AG08396 (cell line): ENCODE measurements at regions not wholly inside any gene's neighbourhood (a gene's known extent, or its start where the extent isn't known, plus 50 kb on each side); places are given as distances from the start of the nearest gene placed in this dataset.
"Not testable (repeated sequence)": the region's sequence is repeated elsewhere in the genome, so short reads cannot be mapped to it uniquely, and the experiment has no call there.

ENCODE experiments used
- DNase-seq: peaks from one replicate; pipeline ENCODE4 v3.0.0; 2012; ENCODE audit warnings: low spot score, mixed read lengths

DNA sequence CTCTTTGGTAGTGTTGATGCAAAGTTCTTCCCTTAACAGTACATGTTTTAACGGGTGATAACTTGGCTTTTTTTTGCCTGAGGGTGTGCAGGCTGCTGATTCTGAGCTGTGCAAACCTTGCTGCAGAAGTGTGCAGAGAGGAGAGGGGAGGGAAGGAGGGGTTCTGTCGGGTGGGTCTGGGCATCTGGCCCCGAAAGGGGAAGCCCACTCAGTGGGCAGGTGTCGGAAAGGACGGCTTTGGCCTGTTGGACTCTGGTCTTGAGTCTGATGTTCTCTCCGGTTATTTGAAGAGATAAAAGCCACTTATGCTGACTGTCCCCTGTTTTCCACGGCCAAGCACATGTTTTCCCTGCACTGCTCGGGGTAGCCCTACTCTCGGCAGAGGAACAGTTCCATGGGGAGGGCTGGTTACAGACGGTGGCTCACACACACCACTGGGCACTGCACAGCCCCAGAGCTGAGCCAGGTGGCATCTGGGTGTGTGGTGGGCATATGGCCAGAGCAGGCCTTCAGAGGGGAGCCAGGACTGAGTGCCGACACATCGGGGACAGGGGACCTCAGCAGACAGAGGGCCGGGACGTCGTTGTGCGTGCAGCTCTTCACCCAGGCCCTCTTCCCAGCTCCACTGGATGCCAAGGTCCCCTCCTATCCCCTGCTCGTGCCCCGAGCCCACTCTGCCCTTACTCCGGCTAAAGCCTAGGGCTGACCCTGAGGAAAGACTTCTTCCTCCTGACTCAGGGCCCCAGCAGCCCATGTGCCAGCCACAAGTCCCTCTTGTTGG lies 93.2 kb downstream of the TEX29 start:
- DNase-seq = no peak

DNA sequence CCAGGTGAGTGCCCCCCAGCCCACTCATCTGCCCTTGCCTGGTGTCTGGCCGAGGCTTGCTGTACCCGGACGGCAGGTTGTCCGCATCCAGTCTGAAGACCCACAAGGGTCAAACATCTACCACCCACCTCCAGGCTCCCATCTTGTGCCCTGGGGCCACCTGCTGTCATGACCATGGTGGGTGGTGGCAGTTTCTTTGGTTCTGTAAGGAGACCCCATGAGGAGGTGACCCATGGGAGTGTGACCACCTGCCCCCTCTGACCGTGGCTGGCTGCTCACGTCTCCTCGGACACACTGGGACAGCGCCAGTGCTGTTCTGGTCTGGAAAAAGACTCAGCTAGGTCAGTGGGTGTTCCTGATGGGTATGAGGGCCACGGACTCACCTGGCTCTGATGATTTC lies 93.9 kb downstream of the TEX29 start:
- DNase-seq = no peak

DNA sequence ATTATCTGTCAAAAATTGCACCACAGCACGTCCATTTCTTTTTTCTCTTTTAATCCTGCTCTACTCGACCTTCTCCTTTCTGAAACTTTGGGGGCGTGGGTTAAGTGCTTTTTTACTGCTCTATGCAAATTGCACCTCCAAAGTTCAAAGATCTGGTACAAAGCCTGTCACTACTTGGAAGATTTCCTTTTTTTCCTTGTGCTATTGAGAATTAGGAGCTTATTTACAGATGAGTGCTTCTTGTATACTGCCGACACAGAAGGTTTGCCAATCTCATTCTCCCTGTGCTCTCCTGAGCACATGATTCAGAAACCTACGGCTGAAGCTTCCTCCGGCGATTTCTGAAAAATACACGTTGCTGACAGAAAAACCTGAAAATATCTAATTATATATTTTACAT lies 94.8 kb downstream of the TEX29 start:
- DNase-seq = no peak

DNA sequence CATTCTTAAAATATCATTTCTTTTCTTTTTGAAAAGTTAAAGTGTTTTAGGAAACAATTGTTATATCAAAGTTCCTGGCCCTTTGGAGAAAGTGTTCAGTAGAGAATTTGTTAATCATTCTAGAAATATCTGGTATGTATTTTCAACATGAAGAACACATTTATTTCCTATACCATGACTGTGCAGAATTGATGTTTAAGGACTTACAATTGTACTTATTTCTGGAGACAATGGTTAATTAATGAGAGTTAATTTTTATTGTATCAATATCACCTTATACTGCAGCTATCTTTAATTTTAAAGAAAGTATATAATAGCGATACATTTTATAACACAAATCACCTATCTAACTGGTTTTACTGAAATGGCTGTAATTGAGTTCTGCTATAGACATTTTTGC lies 95.3 kb downstream of the TEX29 start:
- DNase-seq = no peak

DNA sequence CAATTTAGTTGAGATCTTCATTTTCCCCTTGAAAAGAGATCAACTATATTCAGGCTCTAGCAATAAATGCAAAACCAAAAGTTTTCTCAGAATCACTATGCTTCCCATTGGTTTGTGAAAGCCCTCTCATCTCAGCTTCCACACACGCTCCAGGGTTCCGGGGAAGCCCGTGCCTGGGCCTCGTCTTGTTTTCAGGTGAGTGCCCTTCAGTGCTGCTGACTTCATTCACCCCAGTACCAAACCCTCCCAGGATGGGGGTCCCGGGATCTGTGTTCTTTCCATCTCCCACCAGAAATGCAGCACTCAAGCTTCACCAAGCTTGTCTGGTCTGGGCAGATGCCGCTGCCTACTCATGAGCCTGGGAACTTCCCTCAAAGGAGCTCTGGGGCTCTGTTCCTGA lies 97.7 kb downstream of the TEX29 start:
- DNase-seq = no peak

DNA sequence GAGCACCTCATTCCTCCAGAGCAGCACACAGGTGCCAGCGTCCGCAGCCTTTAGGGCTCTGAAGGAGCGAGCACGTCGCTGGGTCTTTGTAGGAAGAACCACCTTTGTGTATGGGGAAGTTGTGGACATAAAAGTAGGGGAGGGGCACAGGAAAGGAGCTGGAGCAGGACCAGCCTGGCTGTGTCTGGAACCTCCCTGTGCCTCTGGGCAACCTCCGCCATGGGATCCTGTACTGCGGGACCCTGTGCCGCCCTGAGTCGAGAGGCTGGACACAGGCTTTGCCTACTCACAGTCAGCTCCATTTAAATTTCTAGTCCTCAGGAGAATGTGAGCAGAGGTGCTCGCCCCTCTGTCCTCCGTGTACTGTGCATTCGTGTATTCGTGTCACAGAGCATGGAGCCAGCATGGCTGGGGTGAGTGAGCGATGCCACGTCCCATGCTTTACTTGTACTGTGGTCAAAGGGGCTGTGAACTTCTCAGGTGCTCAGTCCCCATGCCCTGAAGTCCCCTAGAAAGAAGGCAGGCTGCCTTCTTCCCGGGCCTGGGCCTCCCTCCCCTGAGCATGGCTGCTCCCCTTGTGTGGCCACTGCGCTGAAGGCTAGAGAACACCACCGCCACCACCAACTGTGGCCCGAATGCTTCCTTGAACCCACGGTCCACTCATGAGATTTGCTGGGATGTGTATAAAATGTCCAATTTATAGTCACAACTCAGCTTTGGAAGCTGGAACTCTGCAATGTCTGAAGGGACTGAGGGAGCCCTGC lies 99.9 kb downstream of the TEX29 start:
- DNase-seq = no peak

DNA sequence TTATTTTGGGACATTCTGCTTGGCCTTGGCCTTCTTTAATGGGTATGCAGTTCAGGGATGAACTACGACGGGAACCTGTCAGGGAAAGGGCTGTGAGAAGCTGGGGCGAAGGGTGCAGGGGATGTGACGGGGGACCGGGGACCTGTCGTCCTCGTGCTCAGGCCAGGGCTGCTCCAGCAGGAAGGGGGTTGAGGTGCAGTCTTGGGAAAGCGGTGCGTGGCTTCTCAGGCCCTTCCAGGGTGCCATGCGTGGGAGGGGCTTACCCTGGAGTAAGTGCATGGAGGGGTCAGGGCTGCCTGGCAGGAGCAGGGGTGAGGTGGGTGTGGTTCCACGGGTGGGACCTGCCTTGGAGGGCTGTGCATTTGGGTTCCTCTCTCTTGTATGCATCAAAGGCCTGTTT lies 100.8 kb downstream of the TEX29 start:
- DNase-seq = no peak

DNA sequence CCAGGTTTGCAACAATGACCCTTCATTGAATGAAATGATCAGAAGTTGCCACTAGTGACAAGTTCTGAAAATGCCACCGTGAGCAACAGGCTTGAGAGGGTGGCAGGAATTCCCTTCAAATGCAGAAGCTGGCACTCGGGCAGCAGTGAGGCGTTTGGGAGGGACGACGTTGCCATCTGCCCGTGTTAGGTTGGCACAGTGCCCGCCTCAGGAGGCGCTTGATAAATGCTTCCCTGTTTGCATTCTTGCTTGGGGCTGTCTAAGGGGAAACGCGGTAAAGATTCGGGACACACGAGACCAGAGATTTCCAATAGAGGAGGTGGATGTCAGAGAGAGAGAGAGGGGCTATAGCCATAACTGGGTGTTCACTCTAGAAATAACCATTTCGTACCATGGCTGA lies 101.9 kb downstream of the TEX29 start:
- DNase-seq = no peak

DNA sequence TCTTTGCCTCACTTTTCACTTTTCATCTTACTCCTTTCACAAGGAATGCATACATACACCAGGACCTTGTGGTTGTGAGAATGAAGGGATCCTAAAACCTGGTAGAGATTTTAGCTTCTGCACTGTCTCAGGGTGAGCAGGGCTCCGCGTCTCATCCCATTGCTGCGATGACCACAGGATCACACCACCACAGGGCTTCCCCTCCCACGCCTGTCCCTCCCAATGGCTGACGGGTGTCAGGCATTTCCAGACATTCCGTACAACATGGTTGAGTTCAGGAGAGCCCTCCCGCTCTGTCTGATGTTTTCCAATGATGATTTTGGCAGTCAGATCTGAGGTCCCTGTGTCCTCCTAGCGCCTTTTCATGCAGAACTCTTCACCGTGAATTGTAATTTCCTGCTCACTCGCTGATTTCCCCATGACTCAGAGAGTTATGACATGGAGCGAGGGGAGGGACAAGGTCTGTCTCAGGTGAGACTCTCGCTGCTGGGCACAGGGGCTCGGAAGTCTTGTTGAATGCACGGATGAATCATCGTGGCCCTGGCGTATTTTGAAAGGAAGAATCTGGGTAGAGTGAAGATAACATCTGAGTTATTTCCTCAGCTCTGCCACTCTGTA lies 102.8 kb downstream of the TEX29 start:
- no peak for DNase-seq

DNA sequence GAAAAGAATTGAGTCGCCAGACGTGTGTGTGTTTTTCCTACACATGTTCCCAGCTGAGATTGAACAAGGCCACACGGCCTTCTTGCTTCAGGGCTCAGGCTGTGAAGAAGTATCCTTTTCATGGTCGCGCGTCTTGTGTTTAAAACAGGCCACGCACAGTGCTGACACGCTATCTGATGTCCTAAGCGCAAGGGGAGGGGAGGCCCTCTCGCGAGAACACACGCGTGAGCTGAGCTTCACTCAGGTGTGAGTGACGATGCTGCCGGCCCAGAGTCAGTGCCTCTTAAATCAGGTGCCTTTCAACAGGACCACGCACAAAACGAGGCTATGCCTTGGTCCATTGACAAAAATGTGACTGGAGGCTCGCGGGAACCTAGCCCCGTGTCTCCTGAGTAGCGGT lies 103.7 kb downstream of the TEX29 start:
- no peak for DNase-seq

DNA sequence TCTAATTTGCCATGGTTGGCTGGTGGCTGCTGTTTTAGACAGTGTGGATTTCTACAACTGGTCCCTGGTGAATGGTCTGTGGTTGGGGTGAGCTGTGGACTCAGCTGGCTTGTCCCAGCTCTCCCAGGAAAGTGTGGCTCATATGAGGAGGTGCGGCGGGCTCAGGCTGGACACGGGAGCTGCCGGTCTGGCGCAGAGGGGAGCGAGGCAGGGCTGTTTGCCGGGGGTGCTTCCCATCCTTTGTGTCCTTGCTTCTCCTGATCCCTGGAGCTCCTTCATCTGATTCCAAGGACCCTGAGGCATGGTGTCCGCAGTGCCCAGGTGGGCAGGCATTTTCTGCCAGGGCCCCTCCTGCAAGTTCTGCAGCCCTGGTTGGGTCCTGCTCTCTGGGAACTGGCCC lies 104.9 kb downstream of the TEX29 start:
- DNase-seq = no peak

DNA sequence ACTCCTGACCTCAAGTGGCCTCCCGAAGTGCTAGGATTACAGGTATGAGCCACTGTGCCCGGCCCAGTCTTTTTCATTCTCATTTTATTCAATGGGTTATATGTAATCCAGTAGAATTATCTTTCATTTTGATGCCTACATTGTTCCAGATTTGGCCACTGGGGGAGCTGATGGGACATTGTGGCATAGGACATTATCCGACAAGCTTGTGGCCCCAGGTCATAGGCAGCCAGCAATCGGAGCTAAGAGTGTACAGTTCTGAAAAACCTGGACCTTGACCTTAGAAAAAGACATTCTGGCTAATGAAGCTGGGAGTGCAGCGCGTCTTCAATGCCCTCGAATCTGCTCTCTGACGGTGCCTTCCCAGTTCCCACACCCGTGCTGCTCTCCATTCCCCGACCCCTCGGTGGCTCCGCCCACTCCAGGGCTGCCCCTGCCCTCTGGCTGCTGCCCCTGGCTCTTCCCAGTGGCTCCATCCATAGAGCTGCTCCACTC lies 108.7 kb downstream of the TEX29 start:
- peak; percentile 64 for DNase-seq

DNA sequence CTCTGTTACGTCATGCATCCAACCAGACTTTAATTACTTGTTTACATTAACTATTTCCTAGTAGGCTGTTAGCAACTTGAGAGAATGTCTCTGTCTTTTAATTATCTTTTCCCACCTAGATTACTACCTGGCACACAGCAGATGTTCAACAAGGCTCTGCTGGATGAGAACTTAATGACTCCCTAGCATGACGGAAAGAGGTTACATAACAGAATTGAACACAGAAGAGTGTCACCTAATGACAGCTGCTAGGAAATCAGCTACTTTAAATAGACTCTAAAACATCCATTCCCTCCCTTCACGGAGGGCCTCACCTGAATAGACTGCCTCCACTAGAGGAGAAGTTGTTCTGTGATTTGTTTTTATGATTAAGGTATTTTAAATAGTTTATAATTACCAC lies 110.8 kb downstream of the TEX29 start:
- DNase-seq = no peak

DNA sequence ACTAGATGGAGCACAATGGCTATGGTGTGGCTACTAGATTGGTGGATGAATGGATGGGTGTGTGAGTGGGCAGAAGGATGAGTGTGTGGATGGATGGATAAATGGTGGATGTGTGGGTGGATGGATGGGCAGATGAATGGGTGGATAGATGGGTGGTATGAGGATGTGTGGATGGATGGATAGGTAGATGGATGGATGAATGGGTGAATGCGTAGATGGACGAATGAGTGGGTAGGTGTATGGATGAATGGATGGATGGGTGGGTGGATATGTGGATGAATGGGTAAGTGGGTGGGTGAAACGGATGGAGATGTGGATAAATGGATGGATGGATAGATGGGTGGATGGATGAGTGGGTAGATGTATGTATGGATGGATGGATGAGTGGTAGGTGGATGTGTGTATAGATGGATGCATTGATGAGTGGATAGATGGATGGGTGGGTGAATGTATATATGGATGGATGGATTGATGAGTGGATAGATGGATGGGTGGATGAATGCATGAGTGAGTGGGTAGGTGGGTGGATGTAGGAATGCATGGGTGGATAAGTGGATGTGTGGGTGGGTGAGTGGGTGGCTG lies 114.2 kb downstream of the TEX29 start:
- no peak for DNase-seq

DNA sequence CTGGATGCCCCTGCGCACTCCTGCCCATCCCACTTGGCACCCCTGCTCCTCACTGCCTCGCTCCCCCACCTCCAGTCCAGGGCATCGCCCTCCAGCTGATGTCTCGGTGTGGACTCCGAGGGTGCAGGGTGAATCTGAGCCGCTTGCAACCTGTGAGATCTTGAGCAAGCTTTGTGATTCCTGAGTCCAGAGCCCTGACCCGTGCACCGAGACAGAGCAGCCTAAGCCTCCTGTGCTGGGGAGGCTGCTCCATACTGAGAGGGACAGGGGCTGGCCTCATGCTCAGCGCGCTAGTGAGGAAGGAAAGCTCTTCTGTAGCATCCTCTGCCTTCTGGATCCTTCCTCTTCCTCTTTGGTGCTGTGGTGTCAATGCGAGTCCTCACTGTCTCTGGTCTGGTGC lies 116.0 kb downstream of the TEX29 start:
- no peak for DNase-seq

DNA sequence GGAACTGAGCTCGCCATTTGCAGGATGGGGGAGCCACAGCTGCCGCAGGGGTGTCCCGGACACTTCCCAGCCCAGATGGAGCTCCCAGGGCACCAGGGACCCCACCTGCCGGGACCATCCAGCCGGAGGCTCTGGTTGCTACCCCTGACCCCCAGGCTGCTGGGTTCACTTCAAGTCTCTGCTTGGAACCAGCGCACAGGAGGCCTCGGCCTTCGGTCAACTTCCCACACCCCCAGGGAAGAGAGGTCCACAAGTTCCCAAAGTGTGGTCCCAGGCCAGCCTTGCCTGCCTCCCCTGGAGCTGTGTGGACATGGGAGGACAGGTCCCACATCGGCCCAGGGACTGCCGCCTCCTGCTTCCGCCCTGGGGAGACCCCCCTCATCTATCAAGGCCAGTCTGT lies 117.0 kb downstream of the TEX29 start:
- DNase-seq = no peak

DNA sequence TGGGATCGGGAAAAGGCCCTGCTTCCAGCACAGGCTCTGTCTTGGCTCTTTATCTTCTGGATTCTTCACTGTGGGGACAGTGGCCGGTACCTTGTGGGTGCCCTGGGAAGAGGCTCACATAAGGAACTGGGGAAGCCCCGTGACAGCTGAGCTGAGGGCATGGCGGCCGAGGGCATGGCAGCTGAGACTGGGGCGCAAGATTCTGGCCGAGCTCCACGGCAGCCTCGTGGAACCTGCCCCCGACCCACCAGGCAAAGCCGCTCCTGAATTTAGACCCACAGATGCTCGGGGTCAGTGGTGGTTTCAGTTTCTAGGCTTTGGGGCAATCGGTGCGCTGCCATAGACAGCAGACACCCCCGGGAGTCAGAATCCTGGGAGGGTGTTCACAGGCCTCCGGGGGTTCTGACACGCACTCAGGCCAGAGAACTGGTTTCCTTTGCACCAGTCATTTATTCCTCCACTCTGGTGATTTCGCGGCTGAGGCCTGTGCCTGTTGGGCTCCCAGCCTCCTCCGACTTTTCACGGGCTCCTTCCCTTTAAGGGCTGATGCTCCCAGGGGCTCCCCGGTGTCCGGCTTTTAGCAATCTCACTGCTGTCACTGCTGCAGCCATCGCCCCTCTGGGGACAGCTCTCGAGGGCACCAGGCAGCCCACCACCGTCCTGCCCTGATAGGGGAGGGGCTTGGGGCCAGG lies 117.6 kb downstream of the TEX29 start:
- DNase-seq = no peak

DNA sequence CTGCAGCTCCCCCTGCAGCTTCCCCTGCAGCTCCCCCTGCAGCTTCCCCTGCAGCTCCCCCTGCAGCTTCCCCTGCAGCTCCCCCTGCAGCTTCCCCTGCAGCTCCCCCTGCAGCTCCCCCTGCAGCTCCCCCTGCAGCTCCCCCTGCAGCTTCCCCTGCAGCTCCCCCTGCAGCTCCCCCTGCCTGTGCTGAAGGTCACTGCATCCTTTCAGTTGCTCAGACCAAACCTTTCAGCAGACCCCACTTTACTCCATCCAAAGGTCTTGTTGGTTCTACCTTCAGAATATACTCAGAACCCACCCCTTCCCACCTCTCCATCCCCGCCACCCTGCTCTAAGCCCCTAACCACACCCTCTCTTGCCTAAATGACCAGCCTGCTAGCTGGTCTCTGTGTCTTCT lies 120.0 kb downstream of the TEX29 start:
- not testable (repeated sequence) for DNase-seq

DNA sequence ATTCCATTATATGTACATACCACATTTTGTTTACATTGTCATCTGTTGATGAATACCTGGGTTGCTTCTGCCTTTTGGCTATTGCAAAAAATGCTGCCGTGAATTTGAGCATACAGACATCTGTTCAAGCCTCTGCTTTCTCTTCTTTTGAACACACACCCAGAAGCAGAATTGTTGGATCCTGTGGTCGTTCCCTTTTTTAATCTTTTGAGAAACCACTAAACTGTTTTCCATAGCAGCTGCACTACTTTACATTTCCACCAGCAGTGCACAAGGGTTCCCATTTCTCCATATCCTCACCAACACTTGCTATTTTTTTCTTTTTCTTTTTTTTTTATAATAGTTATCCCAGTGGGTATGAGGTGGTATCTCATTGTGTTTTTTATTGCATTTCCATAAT lies 123.5 kb downstream of the TEX29 start:
- no peak for DNase-seq

DNA sequence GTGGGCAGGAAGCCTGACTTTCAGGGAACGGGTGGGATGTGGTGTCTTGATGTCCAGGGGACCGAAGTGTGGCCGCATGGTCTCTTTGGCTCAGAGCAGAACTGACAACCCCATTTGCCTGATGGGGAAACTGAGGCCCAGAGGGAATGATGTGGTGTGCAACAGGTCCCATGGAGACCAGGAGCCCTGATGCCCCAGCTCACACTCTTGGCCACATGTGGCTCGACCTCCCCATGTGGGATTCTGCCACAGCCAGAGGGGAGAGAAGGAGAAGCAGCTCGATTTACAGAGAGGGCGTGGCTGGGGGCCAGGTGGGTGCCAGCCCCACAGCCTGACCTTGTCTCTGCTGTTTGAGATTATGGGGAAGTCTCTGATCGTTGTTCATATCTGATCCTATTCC lies 128.1 kb downstream of the TEX29 start:
- no peak for DNase-seq

DNA sequence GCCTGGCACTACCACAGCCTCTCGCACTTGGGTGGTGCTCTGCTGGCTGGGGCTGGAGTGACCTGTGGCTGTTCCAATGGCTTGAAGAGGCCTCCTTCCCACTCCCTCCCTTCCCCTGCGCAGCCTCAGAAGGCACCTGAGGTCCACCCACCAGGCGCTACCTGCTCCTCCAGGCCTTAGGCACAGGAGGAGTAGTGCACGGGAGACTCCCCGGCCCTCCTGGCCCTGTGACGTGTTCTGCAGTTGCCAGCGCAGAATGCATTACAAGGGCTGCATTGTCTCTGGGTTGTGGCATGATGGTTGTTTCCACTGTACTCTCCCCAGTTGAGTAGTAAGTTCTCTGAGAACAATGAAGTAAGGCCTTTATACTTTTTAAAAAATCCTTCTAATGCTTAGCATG lies 128.6 kb downstream of the TEX29 start:
- DNase-seq = no peak

DNA sequence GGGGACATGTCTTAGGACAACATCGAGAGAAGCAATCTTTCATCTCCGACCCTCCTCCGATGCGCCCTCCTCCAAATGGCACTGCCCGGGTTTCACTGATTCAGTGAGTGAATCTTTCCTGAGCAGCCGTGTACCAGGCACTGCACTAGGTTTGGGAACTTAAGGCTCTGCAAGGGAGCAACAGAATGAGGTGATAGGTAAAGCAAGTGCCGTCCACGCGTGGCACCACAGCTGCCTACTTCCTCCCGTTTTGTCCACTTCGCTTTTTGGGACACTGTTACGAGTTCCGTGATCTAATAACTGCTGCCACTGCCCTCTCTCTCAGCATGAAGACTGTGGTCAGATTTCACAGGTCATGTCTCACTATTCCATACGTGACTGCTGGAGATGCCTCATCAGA lies 131.0 kb downstream of the TEX29 start:
- DNase-seq = no peak
